Mesothelial cell of epicardium (in vitro differentiated cells): ENCODE measurements at regions not wholly inside any gene's neighbourhood (a gene's known extent, or its start where the extent isn't known, plus 50 kb on each side); places are given as distances from the start of the nearest gene placed in this dataset.

Experiments
- DNase-seq, 2 experiments: peaks; one replicate each; pipeline ENCODE4 v3.0.0; 2021; ENCODE audit warnings: low spot score in 2 of 2; ENCODE audit not compliant: unreplicated experiment in 2 of 2
- H3K27ac Mint-ChIP-seq: 2 replicates; pipeline ENCODE4 v1.8.0; 2021; ENCODE audit warnings: mixed read lengths
- H3K27me3 Mint-ChIP-seq: 2 replicates; pipeline ENCODE4 v1.8.0; 2021; ENCODE audit warnings: low read depth, mixed read lengths
- H3K36me3 Mint-ChIP-seq: 2 replicates; pipeline ENCODE4 v1.8.0; 2021; ENCODE audit warnings: mixed read lengths
- H3K4me1 Mint-ChIP-seq: 2 replicates; pipeline ENCODE4 v1.8.0; 2021; ENCODE audit warnings: mixed read lengths
- H3K4me3 Mint-ChIP-seq: 2 replicates; pipeline ENCODE4 v1.8.0; 2021; ENCODE audit warnings: mild to moderate bottlenecking, moderate library complexity, mixed read lengths
- H3K9me3 Mint-ChIP-seq: 2 replicates; pipeline ENCODE4 v1.8.0; 2021; ENCODE audit warnings: mixed read lengths
- TF ChIP-seq, protein P1 (sequence below): fragments of 200-600 bp; sonication (generic); IDR thresholded peaks from one replicate; pipeline ENCODE4 v1.5.0; 2021; ENCODE audit warnings: antibody characterized with exemption; ENCODE audit not compliant: unreplicated experiment

DNA sequence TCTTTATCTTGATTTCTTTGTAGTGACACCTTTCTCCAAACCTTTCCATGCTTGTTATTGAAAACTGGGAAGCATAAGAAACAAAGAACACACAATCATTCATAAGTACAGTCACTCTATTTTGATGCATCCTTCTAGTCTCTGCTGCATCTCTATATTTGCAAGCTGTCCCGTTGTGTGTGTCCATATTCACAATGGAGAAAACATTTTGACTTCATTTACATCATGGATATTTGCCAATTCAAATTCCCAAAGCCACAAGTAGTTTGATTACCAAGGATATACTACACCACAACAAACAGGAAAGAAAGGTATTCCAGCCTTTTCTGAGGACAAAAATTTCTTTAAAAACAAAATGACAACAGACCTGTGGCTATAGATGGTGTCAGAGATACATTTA, 673.8 kb downstream of the STIM2 start:
- no peaks in the 10 kb centered on the region for H3K4me1 Mint-ChIP-seq
- no peak overlapping the region for H3K4me3 Mint-ChIP-seq
- DNase-seq: no peak
- no peaks in the 10 kb centered on the region for H3K36me3 Mint-ChIP-seq
- TF ChIP-seq, protein P1, sequence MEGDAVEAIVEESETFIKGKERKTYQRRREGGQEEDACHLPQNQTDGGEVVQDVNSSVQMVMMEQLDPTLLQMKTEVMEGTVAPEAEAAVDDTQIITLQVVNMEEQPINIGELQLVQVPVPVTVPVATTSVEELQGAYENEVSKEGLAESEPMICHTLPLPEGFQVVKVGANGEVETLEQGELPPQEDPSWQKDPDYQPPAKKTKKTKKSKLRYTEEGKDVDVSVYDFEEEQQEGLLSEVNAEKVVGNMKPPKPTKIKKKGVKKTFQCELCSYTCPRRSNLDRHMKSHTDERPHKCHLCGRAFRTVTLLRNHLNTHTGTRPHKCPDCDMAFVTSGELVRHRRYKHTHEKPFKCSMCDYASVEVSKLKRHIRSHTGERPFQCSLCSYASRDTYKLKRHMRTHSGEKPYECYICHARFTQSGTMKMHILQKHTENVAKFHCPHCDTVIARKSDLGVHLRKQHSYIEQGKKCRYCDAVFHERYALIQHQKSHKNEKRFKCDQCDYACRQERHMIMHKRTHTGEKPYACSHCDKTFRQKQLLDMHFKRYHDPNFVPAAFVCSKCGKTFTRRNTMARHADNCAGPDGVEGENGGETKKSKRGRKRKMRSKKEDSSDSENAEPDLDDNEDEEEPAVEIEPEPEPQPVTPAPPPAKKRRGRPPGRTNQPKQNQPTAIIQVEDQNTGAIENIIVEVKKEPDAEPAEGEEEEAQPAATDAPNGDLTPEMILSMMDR: no peak
- no peaks in the 10 kb centered on the region for H3K9me3 Mint-ChIP-seq
- no peak overlapping the region for H3K27ac Mint-ChIP-seq
- peaks cover 4% of the 10 kb centered on the region for H3K27me3 Mint-ChIP-seq

DNA sequence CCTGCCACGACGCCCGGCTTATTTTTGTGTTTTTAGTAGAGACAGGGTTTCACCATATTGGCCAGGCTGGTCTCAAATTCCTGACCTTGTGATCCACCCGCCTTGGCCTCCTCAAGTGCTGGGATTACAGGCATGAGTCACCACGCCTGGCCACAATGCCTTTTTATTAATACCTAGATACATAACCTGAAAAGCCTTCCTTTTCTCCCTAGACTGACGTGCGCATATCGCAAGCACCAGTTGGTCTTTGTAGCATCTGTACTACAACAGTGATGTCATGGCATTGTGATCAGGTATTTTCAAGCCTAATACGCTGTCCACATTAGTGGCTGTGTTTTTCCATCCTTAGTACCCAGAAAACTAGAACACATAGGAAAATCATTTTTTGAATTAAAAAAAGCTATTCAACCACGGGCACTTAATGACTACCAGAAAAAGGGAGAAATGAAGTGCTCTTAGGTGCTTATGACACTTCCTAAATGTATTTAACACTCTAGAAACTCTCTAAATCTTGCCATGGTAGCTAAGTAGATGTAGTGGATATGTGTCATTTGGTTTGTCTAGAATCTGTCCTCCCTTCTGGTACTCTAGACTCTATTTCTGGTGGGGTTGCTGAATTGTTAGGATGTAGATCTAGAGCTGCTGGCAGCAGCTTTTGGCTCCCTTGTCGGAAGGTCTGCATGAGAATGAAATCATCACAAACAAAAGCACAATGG, 707.8 kb downstream of the STIM2 start:
- no peaks in the 10 kb centered on the region for H3K9me3 Mint-ChIP-seq

DNA sequence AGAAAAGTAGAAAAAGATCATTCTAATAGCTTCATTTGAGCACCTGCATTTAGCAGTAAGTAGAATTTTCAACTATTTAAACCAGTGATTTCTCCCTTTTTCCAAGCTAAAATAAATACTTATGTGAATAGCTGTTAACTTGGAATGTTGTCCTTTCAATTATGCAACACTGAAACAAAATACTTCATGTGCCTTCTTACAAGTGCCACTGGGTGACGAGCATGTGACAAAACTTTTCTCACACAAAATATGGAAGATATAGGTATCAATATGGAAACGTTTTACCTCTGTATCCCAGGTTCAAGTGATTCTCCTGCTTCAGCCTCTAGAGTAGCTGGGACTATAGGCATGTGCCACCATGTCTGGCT, 708.3 kb downstream of the STIM2 start:
- Mint-ChIP-seq H3K4me3 (no peak overlapping the region), H3K36me3 (no peaks in the 10 kb centered on the region), H3K4me1 (no peaks in the 10 kb centered on the region), H3K27ac (no peak overlapping the region), H3K27me3 (peaks cover 7% of the 10 kb centered on the region), H3K9me3 (no peaks in the 10 kb centered on the region)
- TF ChIP-seq, protein P1: no peak
- no peak for DNase-seq

More for the DNA sequence above, 707.8 kb downstream of the STIM2 start:
- Mint-ChIP-seq H3K36me3 (no peaks in the 10 kb centered on the region), H3K27ac (no peak overlapping the region), H3K4me1 (no peaks in the 10 kb centered on the region), H3K27me3 (peaks cover 7% of the 10 kb centered on the region), H3K4me3 (no peak overlapping the region)
- no peak for DNase-seq
- TF ChIP-seq, protein P1: no peak

DNA sequence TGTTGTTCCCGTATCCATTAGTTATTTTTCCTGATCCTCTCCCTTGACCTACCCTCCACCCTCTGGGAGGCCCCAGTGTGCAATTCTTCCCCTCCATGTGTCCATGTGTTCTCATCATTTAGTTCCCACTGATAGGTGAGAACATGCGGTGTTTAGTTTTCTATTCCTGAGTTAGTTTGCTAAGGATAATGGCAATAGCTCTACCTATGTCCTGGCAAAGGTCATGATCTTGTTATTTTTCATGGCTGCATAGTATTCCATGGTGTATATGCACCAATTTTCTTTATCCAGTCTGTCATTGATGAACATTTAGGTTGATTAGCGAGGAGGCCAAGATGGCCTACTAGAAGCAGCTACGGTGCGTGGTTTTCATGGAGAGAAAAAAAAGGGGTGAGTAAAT, 714.1 kb downstream of the STIM2 start:
- no peak overlapping the region for H3K4me3 Mint-ChIP-seq
- H3K36me3 Mint-ChIP-seq: no peaks in the 10 kb centered on the region
- H3K27me3 Mint-ChIP-seq: peaks cover 2% of the 10 kb centered on the region
- H3K4me1 Mint-ChIP-seq: no peaks in the 10 kb centered on the region
- peaks cover 3% of the 10 kb centered on the region for H3K9me3 Mint-ChIP-seq
- no peak for DNase-seq
- H3K27ac Mint-ChIP-seq: no peak overlapping the region
- TF ChIP-seq, protein P1: no peak

DNA sequence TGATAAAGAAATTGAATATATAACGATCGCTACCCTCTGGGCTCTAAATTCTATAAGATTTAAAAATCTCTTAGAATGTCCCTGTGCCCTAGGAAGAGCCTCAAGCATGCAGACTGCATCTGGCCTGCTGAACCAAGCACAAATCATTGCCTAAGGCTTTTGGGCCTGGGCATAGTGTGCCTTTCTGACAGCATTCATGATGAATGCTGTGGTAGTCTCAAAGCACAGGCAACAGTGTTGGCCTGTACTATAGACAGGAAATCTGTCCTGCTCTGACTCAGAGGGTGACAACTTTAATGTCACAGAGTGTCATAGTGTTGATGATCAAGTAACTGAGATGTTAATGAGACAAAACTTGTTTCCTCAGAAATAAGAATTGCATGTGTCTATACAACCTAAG, 717.3 kb downstream of the STIM2 start:
- H3K9me3 Mint-ChIP-seq: peaks cover 3% of the 10 kb centered on the region
- peaks cover 2% of the 10 kb centered on the region for H3K27me3 Mint-ChIP-seq
- TF ChIP-seq, protein P1: no peak
- no peaks in the 10 kb centered on the region for H3K4me1 Mint-ChIP-seq
- no peak overlapping the region for H3K4me3 Mint-ChIP-seq
- no peak overlapping the region for H3K27ac Mint-ChIP-seq
- no peak for DNase-seq
- no peaks in the 10 kb centered on the region for H3K36me3 Mint-ChIP-seq
